Peyer's patch (tissue), 4 donors: ENCODE measurements at regions not wholly inside any gene's neighbourhood (a gene's known extent, or its start where the extent isn't known, plus 50 kb on each side); places are given as distances from the start of the nearest gene placed in this dataset.
"Not testable (repeated sequence)": the region's sequence is repeated elsewhere in the genome, so short reads cannot be mapped to it uniquely, and the experiment has no call there.

Experiments used
- CTCF ChIP-seq, 6 experiments: fragments of 450-650 bp in 4 of 6; fragments of 200-600 bp in 2 of 6; sonication (generic) in 1 of 6; IDR thresholded peaks; one replicate each; pipeline ENCODE4 v1.5.1; 2017 to 2019; ENCODE audit warnings: antibody characterized with exemption in 6 of 6, mild to moderate bottlenecking in 3 of 6, moderate library complexity in 1 of 6
- POLR2A ChIP-seq, 2 donors: fragments of 450-650 bp; IDR thresholded peaks; one replicate each; pipeline ENCODE4 v1.5.1; 2017; ENCODE audit warnings: antibody characterized with exemption in 2 of 2, mild to moderate bottlenecking in 2 of 2, moderate library complexity in 2 of 2

DNA sequence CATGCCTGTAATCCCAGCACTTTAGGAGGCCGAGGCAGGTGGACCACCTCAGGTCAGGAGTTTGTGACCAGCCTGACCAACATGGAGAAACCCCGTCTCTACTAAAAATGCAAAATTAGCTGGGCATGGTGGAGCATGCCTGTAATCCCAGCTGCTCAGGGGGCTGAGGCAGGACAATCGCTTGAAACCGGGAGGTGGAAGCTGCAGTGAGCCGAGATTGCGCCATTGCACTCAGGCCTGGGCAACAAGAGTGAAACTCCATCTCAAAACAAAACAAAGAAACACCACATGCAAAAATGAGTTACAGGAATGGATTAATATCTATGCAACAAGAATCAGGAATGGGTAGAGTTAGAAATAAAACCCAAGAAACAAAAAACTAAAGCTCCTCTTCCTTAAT, 462.3 kb upstream of the POM121L12 start:
- TF ChIP-seq CTCF, POLR2A (IDR thresholded peaks at IDR 0.05): not testable (repeated sequence)
